HG02981 (cell line): ENCODE measurements at regions not wholly inside any gene's neighbourhood (a gene's known extent, or its start where the extent isn't known, plus 50 kb on each side); places are given as distances from the start of the nearest gene placed in this dataset.

ENCODE experiments used
- ATAC-seq: cut with Tn5 transposase; IDR thresholded peaks from one replicate; pipeline ENCODE4 v1.9.1; 2021; ENCODE audit warnings: mild to moderate bottlenecking, moderate library complexity; ENCODE audit not compliant: unreplicated experiment

GRCh38 chr16:49216593-49216992, 65.0 kb downstream of the CBLN1 start:
- no peak for ATAC-seq

- no peak for ATAC-seq
Observed at GRCh38 chr16:49213594-49213993, 68.0 kb downstream of the CBLN1 start.

GRCh38 chr16:49204191-49204590, 77.4 kb downstream of the CBLN1 start:
- ATAC-seq, result no peak

- no peak for ATAC-seq
Observed at GRCh38 chr16:49203361-49203760, 78.3 kb downstream of the CBLN1 start.

- ATAC-seq, result no peak
Observed at GRCh38 chr16:49201118-49201517, 80.5 kb downstream of the CBLN1 start.

- ATAC-seq, result no peak
Observed at GRCh38 chr16:49200223-49200820, 81.3 kb downstream of the CBLN1 start.

GRCh38 chr16:49195237-49195548, 86.4 kb downstream of the CBLN1 start:
- no peak for ATAC-seq

- ATAC-seq, result no peak
Observed at GRCh38 chr16:49194537-49195236, 87.0 kb downstream of the CBLN1 start.

- ATAC-seq, result no peak
Observed at GRCh38 chr16:49193596-49193995, 88.0 kb downstream of the CBLN1 start.

GRCh38 chr16:49189286-49189685, 92.4 kb downstream of the CBLN1 start:
- no peak for ATAC-seq

- no peak for ATAC-seq
Observed at GRCh38 chr16:49183911-49184310, 97.7 kb downstream of the CBLN1 start.

GRCh38 chr16:49181791-49182518, 99.7 kb downstream of the CBLN1 start:
- ATAC-seq, result no peak

- ATAC-seq, result no peak
Observed at GRCh38 chr16:49179714-49180330, 101.8 kb downstream of the CBLN1 start.

- ATAC-seq, result no peak
Observed at GRCh38 chr16:49168126-49168525, 113.5 kb downstream of the CBLN1 start.

GRCh38 chr16:49165025-49165424, 116.6 kb downstream of the CBLN1 start:
- ATAC-seq, result no peak

- no peak for ATAC-seq
Observed at GRCh38 chr16:49161191-49161590, 120.4 kb downstream of the CBLN1 start.

GRCh38 chr16:49158029-49158642, 123.5 kb downstream of the CBLN1 start:
- ATAC-seq, result no peak

- no peak for ATAC-seq
Observed at GRCh38 chr16:49150341-49150740, 131.3 kb downstream of the CBLN1 start.

- ATAC-seq, result no peak
Observed at GRCh38 chr16:49148410-49148809, 133.2 kb downstream of the CBLN1 start.

GRCh38 chr16:49140618-49141017, 141.0 kb downstream of the CBLN1 start:
- no peak for ATAC-seq

GRCh38 chr16:49130397-49130796, 151.2 kb downstream of the CBLN1 start:
- ATAC-seq, result no peak
